Liver (tissue), 8 donors: ENCODE measurements at regions not wholly inside any gene's neighbourhood (a gene's known extent, or its start where the extent isn't known, plus 50 kb on each side); places are given as distances from the start of the nearest gene placed in this dataset.

ENCODE experiments used
- DNase-seq: peaks from one replicate; pipeline ENCODE4 v3.0.0-alpha.2; 2017; ENCODE audit warnings: low spot score
- H3K27ac ChIP-seq, 2 donors: one replicate each; pipeline ENCODE4 v1.7.0; 2013; ENCODE audit warnings: inconsistent platforms in 2 of 2, low read length in 2 of 2, control low read depth in 1 of 2, low read depth in 1 of 2, mild to moderate bottlenecking in 1 of 2
- H3K27me3 ChIP-seq, 4 donors: one replicate each; pipeline versions ENCODE4 v1.6.1 to v1.7.0; 2013; ENCODE audit warnings: low read length in 3 of 4, inconsistent platforms in 1 of 4, mild to moderate bottlenecking in 1 of 4, moderate library complexity in 1 of 4; ENCODE audit not compliant: control insufficient read depth in 4 of 4, insufficient read depth in 4 of 4
- H3K36me3 ChIP-seq, 4 donors: one replicate each; pipeline versions ENCODE4 v1.6.1 to v1.7.0; 2013; ENCODE audit warnings: low read length in 3 of 4, mild to moderate bottlenecking in 3 of 4, low read depth in 1 of 4, moderate library complexity in 1 of 4; ENCODE audit not compliant: control insufficient read depth in 4 of 4, insufficient read depth in 3 of 4
- H3K4me1 ChIP-seq, 4 donors: one replicate each; pipeline versions ENCODE4 v1.6.1 to v1.7.0; 2013; ENCODE audit warnings: low read length in 3 of 4, mild to moderate bottlenecking in 3 of 4, moderate library complexity in 1 of 4; ENCODE audit not compliant: control insufficient read depth in 4 of 4, insufficient read depth in 4 of 4
- H3K4me3 ChIP-seq, 3 donors: one replicate each; pipeline versions ENCODE4 v1.6.1 to v1.7.0; 2013; ENCODE audit warnings: low read length in 3 of 3, control low read depth in 1 of 3, low read depth in 1 of 3, mild to moderate bottlenecking in 1 of 3
- H3K9ac ChIP-seq, 2 donors: one replicate each; pipeline ENCODE4 v1.7.0; 2013; ENCODE audit warnings: low read length in 2 of 2, mild to moderate bottlenecking in 2 of 2, moderate library complexity in 2 of 2, control low read depth in 1 of 2, low read depth in 1 of 2
- H3K9me3 ChIP-seq, 4 donors: one replicate each; pipeline versions ENCODE4 v1.6.1 to v1.7.0; 2013; ENCODE audit warnings: low read length in 3 of 4; ENCODE audit not compliant: control insufficient read depth in 4 of 4
- ATF3 ChIP-seq: IDR thresholded peaks from 2 replicates; pipeline ENCODE4 v1.6.1; 2016; ENCODE audit warnings: antibody characterized with exemption
- EGR1 ChIP-seq, 2 donors: IDR thresholded peaks; 2 replicates each; pipeline ENCODE4 v1.6.1; 2016 to 2018; ENCODE audit warnings: antibody characterized with exemption in 2 of 2, low read depth in 2 of 2
- FOXA1 ChIP-seq: IDR thresholded peaks from 2 replicates; pipeline ENCODE4 v1.6.1; 2016; ENCODE audit warnings: antibody characterized with exemption
- HNF4A ChIP-seq, 2 donors: conservative IDR thresholded peaks; 2 replicates each; pipeline ENCODE4 v1.6.1; 2016; ENCODE audit warnings: antibody characterized with exemption in 2 of 2, mild to moderate bottlenecking in 2 of 2
- JUND ChIP-seq, 2 donors: IDR thresholded peaks; 2 replicates each; pipeline ENCODE4 v1.6.1; 2016; ENCODE audit warnings: antibody characterized with exemption in 2 of 2
- NR2F2 ChIP-seq: IDR thresholded peaks from 2 replicates; pipeline ENCODE4 v1.6.1; 2016; ENCODE audit warnings: antibody characterized with exemption
- REST ChIP-seq: IDR thresholded peaks from 2 replicates; pipeline ENCODE4 v1.6.1; 2016; ENCODE audit warnings: antibody characterized with exemption, mild to moderate bottlenecking
- TAF1 ChIP-seq: conservative IDR thresholded peaks from 2 replicates; pipeline ENCODE4 v1.6.1; 2016; ENCODE audit warnings: antibody characterized with exemption, mild to moderate bottlenecking
- YY1 ChIP-seq: IDR thresholded peaks from 2 replicates; pipeline ENCODE4 v1.6.1; 2016; ENCODE audit warnings: antibody characterized with exemption, mild to moderate bottlenecking
- WGBS: extraction: QIAGEN DNeasy Blood & Tissue Kit; methylation state at CpG from one replicate; pipeline ENCODE4 v1.1.7; 2013; 5-methylcytosine and 5-hydroxymethylcytosine counted together
- TF ChIP-seq, protein P1 (sequence below): fragments of 150-350 bp; IDR thresholded peaks from 2 replicates; pipeline ENCODE4 v1.5.1; 2017; ENCODE audit warnings: improper control_type of control experiment, low read depth, low read length; ENCODE audit not compliant: missing input control
- TF ChIP-seq, protein P2 (sequence below): IDR thresholded peaks from 2 replicates; pipeline ENCODE4 v1.6.1; 2016; ENCODE audit warnings: antibody characterized with exemption
- donor health status: healthy.
- donor health status: healthy.
- donor health status: healthy.
- donor health status: healthy.
- donor health status: healthy.

- no peak for TF ChIP-seq FOXA1
- no peak for TF ChIP-seq TAF1
- TF ChIP-seq ATF3, result no peak
Observed at GRCh38 chr2:122239440-122239839, 484.0 kb downstream of the TSN start (continued).

DNA sequence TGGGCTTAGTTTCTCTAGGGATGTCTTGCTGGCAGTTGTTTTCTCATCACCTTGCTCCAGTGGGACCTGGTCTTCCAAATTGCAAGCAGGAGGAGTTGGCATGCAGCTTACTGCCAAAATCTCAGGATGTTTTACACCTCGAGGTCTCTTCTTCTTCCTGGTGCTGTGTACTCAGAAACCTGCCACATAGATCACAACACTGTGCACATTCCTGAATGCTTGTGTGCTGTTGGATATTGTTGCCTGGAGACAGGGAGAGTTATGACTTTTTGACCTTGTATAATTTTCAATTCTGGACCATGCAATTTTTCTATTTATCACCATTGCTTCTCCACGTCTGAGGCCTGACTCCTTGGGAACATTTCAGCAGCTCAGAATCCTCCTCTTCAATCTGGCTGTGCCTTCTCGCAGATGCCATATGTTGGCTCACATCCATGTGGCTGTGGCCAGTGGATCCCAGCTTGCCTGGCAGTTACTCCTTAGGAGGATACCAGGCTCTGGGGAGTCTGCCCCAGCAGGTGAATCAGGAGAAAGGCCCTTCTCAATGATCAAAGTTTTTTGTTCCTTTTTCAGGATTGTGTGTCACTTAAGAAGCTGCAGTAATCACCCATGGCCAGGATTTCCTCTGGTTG lies 489.3 kb downstream of the TSN start:
- no peak for TF ChIP-seq FOXA1
- Histone ChIP-seq H3K27me3 (peaks cover 0 to 6% (median 0%) of the 10 kb centered on the region in 4 donors), H3K4me1 (no peaks in the 10 kb centered on the region), H3K27ac (no peak overlapping the region), H3K36me3 (no peaks in the 10 kb centered on the region), H3K9ac (no peak overlapping the region), H3K9me3 (no peaks in the 10 kb centered on the region), H3K4me3 (no peak overlapping the region)
- 58% methylated on average over 3 of the region's 3 CpGs for WGBS
- DNase-seq, result no peak

DNA sequence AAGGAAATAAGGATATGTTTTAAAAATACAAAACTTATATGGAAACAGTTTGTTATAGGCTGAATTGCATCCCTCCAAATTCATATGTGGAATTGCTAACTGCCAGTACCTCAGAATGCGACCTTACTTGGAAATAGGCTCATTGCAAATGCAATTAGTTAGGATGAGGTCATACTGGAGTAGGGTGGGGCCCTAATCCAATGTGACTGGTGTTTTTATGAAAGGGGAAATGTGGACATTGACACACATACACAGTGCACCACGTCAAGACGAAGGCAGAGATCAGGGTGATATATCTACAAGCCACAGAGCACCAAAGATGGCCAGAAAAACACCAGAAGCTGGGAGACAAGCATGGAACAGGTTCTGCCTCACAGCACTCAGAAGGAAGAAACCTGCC lies 494.2 kb downstream of the TSN start:
- 57% methylated on average over 3 of the region's 3 CpGs for WGBS

More for the DNA sequence above, 494.2 kb downstream of the TSN start:
- H3K27ac ChIP-seq, result no peak overlapping the region
- TF ChIP-seq JUND (IDR thresholded peaks at IDR 0.05) (no peak), EGR1 (IDR thresholded peaks at IDR 0.05; ENCODE audit: low read depth in 2 of 2) (no peak), HNF4A (conservative IDR thresholded peaks at IDR 0.05) (no peak), ATF3 (no peak), YY1 (no peak), NR2F2 (no peak), REST (no peak)
- TF ChIP-seq, protein P1, sequence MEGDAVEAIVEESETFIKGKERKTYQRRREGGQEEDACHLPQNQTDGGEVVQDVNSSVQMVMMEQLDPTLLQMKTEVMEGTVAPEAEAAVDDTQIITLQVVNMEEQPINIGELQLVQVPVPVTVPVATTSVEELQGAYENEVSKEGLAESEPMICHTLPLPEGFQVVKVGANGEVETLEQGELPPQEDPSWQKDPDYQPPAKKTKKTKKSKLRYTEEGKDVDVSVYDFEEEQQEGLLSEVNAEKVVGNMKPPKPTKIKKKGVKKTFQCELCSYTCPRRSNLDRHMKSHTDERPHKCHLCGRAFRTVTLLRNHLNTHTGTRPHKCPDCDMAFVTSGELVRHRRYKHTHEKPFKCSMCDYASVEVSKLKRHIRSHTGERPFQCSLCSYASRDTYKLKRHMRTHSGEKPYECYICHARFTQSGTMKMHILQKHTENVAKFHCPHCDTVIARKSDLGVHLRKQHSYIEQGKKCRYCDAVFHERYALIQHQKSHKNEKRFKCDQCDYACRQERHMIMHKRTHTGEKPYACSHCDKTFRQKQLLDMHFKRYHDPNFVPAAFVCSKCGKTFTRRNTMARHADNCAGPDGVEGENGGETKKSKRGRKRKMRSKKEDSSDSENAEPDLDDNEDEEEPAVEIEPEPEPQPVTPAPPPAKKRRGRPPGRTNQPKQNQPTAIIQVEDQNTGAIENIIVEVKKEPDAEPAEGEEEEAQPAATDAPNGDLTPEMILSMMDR, result no peak
- TF ChIP-seq, protein P2, sequence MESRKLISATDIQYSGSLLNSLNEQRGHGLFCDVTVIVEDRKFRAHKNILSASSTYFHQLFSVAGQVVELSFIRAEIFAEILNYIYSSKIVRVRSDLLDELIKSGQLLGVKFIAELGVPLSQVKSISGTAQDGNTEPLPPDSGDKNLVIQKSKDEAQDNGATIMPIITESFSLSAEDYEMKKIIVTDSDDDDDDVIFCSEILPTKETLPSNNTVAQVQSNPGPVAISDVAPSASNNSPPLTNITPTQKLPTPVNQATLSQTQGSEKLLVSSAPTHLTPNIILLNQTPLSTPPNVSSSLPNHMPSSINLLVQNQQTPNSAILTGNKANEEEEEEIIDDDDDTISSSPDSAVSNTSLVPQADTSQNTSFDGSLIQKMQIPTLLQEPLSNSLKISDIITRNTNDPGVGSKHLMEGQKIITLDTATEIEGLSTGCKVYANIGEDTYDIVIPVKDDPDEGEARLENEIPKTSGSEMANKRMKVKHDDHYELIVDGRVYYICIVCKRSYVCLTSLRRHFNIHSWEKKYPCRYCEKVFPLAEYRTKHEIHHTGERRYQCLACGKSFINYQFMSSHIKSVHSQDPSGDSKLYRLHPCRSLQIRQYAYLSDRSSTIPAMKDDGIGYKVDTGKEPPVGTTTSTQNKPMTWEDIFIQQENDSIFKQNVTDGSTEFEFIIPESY, result no peak
- H3K9ac ChIP-seq, result no peak overlapping the region
- DNase-seq, result no peak
- no peak overlapping the region for H3K4me3 ChIP-seq
- H3K27me3 ChIP-seq, result no peaks in the 10 kb centered on the region
- no peaks in the 10 kb centered on the region for H3K4me1 ChIP-seq
- no peaks in the 10 kb centered on the region for H3K36me3 ChIP-seq
- no peaks in the 10 kb centered on the region for H3K9me3 ChIP-seq
